ENCODE measurements at regions not wholly inside any gene's neighbourhood (a gene's known extent, or its start where the extent isn't known, plus 50 kb on each side); places are given as distances from the start of the nearest gene placed in this dataset.
A peak's percentile ranks its signal among the peaks of the same experiment; 100 is the strongest.

- Histone ChIP-seq H3K4me3 (no peak overlapping the region), H3K4me1 (no peaks in the 10 kb centered on the region), H3K27ac (no peak overlapping the region), H3K9me3 (no peaks in the 10 kb centered on the region), H3K36me3 (no peaks in the 10 kb centered on the region), H3K27me3 (no peaks in the 10 kb centered on the region)
- ATAC-seq (no peak), DNase-seq (no peak)
- intact Hi-C loops (cut with DNase I), result no loop called here
- TF ChIP-seq, protein P1, sequence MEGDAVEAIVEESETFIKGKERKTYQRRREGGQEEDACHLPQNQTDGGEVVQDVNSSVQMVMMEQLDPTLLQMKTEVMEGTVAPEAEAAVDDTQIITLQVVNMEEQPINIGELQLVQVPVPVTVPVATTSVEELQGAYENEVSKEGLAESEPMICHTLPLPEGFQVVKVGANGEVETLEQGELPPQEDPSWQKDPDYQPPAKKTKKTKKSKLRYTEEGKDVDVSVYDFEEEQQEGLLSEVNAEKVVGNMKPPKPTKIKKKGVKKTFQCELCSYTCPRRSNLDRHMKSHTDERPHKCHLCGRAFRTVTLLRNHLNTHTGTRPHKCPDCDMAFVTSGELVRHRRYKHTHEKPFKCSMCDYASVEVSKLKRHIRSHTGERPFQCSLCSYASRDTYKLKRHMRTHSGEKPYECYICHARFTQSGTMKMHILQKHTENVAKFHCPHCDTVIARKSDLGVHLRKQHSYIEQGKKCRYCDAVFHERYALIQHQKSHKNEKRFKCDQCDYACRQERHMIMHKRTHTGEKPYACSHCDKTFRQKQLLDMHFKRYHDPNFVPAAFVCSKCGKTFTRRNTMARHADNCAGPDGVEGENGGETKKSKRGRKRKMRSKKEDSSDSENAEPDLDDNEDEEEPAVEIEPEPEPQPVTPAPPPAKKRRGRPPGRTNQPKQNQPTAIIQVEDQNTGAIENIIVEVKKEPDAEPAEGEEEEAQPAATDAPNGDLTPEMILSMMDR (IDR thresholded peaks at IDR 0.05), result no peak
Measured at GRCh38 chr2:126785862-126786261, 112.8 kb upstream of the TEX51 start.

DNA sequence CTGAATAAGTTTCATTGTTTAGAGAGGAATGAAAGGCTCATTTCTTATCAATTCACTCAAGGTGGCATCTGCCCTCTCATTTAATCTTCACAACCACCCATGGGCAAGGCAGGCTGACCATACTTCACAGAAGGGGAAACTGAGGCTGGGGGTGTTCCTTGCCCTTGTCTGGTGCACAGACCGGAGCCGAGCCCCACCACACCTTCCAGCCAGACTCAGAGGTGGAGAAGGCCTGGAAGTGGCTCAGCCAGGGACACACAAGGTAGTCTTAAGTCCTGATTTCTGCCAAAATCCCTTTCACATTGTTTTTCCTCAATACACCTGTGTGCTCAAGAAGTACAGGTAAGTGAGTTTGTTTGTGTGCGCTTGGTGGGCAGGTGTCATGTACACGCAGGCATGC, 111.9 kb upstream of the TEX51 start:
- H3K36me3 ChIP-seq, result no peaks in the 10 kb centered on the region
- peak in 1 of 4 donors; percentile 34 for DNase-seq
- peaks cover 0 to 4% of the 10 kb centered on the region in 2 donors for H3K27me3 ChIP-seq
- no peaks in the 10 kb centered on the region for H3K9me3 ChIP-seq
- no peak overlapping the region for H3K4me3 ChIP-seq
- no peak overlapping the region for H3K27ac ChIP-seq
- no peaks in the 10 kb centered on the region for H3K4me1 ChIP-seq
- intact Hi-C loops (cut with DNase I), result no loop called here
- TF ChIP-seq, protein P1 (IDR thresholded peaks at IDR 0.05), result no peak
- ATAC-seq, result no peak

DNA sequence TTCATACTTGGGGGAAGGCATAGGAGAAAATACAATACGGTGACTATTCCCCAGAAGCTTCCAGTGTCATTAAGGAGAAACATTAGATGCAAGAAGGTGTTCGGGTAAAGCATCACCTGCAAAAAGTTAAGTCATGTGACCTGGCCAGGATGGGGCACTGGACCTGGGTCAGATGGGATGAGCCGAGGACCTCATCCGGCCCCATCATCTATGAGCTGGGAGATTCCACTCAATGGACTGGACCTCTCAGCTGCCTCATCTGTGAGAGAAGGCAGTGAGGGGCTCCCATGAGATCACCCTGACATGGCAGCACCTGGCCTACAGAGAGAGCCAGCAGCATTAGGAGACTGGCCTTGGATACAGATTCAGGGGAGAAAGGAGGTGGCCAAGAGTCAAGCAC, 111.4 kb upstream of the TEX51 start:
- TF ChIP-seq, protein P1 (IDR thresholded peaks at IDR 0.05), result no peak
- DNase-seq, result no peak
- no peaks in the 10 kb centered on the region for H3K9me3 ChIP-seq
- no peak for ATAC-seq
- H3K4me1 ChIP-seq, result no peaks in the 10 kb centered on the region
- no peak overlapping the region for H3K4me3 ChIP-seq
- peaks cover 0 to 9% of the 10 kb centered on the region in 2 donors for H3K27me3 ChIP-seq
- no peaks in the 10 kb centered on the region for H3K36me3 ChIP-seq
- intact Hi-C loops (cut with DNase I), result no loop called here
- no peak overlapping the region for H3K27ac ChIP-seq

- intact Hi-C loops (cut with DNase I), result no loop called here
Measured at GRCh38 chr2:126788113-126788512, 110.6 kb upstream of the TEX51 start.

DNA sequence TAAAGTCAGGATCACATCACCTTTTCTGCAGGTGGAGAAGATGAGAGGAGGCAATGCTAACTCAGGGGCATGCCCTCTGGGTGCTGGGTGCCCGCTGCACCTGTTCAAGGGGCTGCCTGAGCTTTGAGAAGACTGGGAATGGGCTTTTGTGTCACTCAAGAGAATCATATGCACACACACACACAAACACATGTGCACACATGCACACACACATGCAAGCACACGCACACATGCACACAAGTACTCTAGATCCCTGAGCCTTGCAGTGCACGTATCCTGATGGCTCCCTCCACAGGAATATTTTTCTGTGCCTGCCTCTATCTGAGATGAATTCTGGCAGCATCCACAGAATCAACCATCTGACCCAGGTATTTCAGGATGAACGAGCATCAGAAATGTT, 110.0 kb upstream of the TEX51 start:
- no peak overlapping the region for H3K27ac ChIP-seq
- peaks cover 0 to 21% of the 10 kb centered on the region in 2 donors for H3K27me3 ChIP-seq
- ATAC-seq, result no peak
- no peak overlapping the region for H3K4me3 ChIP-seq
- no peaks in the 10 kb centered on the region for H3K9me3 ChIP-seq
- no peaks in the 10 kb centered on the region for H3K4me1 ChIP-seq
- intact Hi-C loops (cut with DNase I), result no loop called here
- TF ChIP-seq, protein P1 (IDR thresholded peaks at IDR 0.05), result no peak
- peak in 1 of 4 donors; percentile 7 for DNase-seq
- H3K36me3 ChIP-seq, result no peaks in the 10 kb centered on the region

More at GRCh38 chr2:126788113-126788512, 110.6 kb upstream of the TEX51 start:
- peaks cover 0 to 17% of the 10 kb centered on the region in 2 donors for H3K27me3 ChIP-seq
- H3K4me3 ChIP-seq, result no peak overlapping the region
- H3K36me3 ChIP-seq, result no peaks in the 10 kb centered on the region
- no peaks in the 10 kb centered on the region for H3K4me1 ChIP-seq
- peak in 1 of 4 donors; percentile 45 for DNase-seq
- TF ChIP-seq, protein P1 (IDR thresholded peaks at IDR 0.05), result no peak
- H3K27ac ChIP-seq, result no peak overlapping the region
- H3K9me3 ChIP-seq, result no peaks in the 10 kb centered on the region
- no peak for ATAC-seq
